ENCODE measurements at regions not wholly inside any gene's neighbourhood (a gene's known extent, or its start where the extent isn't known, plus 50 kb on each side); places are given as distances from the start of the nearest gene placed in this dataset.

DNA sequence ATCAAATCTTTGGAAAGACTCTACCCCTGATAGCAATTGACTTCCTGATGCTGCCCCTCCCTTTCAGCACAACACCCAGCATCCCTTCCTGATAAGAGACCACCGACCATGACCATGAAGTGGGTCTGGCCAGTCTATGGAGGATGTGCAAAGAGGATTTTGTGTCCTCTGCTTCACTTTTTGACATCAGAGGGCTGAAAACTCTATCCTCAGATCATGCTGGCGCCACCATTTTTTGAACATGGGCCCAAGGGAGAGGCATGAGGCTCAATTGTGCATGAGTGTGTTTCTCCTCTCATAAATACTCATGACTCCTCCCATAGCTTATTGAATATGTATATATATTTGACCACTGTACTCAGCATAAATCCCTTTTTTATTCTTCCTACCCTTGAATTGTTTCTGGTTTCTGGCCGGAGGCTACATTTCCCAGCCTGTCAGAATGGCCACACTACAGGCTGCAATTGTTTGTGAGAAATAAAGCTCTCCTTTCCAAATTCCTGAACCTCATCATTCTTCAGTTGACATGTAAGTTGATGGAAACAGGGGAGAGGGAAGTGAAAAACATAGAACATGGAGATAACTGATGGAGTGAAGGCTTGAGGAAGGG lies 314.1 kb downstream of the MYCN start:
- H3K14ac ChIP-seq (replicated peaks; ENCODE audit: low read depth, low read length): no peak overlapping the region
- TF ChIP-seq MAZ (IDR thresholded peaks at IDR 0.05; ENCODE audit: borderline replicate concordance, low read depth, low read length) (no peak), RCOR1 (IDR thresholded peaks at IDR 0.05; ENCODE audit: insufficient replicate concordance, low read length) (no peak), RAD21 (IDR thresholded peaks at IDR 0.05; ENCODE audit: low read length) (no peak), CEBPB (IDR thresholded peaks at IDR 0.05; ENCODE audit: low read depth, low read length) (no peak), CHD1 (IDR thresholded peaks at IDR 0.05; ENCODE audit: low read depth, low read length) (no peak), RFX5 (IDR thresholded peaks at IDR 0.05; ENCODE audit: low read depth, low read length) (no peak), SMC3 (IDR thresholded peaks at IDR 0.05; ENCODE audit: low read depth, low read length) (no peak)
- TF ChIP-seq, protein P1, sequence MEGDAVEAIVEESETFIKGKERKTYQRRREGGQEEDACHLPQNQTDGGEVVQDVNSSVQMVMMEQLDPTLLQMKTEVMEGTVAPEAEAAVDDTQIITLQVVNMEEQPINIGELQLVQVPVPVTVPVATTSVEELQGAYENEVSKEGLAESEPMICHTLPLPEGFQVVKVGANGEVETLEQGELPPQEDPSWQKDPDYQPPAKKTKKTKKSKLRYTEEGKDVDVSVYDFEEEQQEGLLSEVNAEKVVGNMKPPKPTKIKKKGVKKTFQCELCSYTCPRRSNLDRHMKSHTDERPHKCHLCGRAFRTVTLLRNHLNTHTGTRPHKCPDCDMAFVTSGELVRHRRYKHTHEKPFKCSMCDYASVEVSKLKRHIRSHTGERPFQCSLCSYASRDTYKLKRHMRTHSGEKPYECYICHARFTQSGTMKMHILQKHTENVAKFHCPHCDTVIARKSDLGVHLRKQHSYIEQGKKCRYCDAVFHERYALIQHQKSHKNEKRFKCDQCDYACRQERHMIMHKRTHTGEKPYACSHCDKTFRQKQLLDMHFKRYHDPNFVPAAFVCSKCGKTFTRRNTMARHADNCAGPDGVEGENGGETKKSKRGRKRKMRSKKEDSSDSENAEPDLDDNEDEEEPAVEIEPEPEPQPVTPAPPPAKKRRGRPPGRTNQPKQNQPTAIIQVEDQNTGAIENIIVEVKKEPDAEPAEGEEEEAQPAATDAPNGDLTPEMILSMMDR (conservative IDR thresholded peaks at IDR 0.05; ENCODE audit: low read depth, low read length): no peak
- no peak overlapping the region for H3K4ac ChIP-seq (ENCODE audit: low read depth, low read length)
- H4K20me1 ChIP-seq (ENCODE audit: insufficient read depth, low read length): no peaks in the 10 kb centered on the region
- CTCF ChIA-PET: no interaction called here
- no peak overlapping the region for H2AK5ac ChIP-seq (ENCODE audit: low read depth, low read length)
- no peak overlapping the region for H3K4me2 ChIP-seq (ENCODE audit: low read depth, low read length)
- in situ Hi-C loops (cut with MboI; ENCODE audit: low sequenced_read_pairs) (no loop called here), dilution Hi-C loops (cut with HindIII; ENCODE audit: low sequenced_read_pairs, unreplicated experiment) (no loop called here), intact Hi-C loops (cut with micrococcal nuclease) (no loop called here)
- H3K18ac ChIP-seq (ENCODE audit: low read depth, low read length): no peak overlapping the region
- H2BK5ac ChIP-seq (ENCODE audit: low read depth, low read length, poor library complexity, severe bottlenecking): no peak overlapping the region
- DNase-seq (no peak), ATAC-seq (ENCODE audit: low read depth) (no peak)
- peaks cover 38% of the 10 kb centered on the region for H3K9me3 ChIP-seq (ENCODE audit: control insufficient read depth, insufficient read depth, low read length)
- no peak overlapping the region for H3K56ac ChIP-seq (ENCODE audit: extremely low read depth, insufficient read depth, low read length)
- no peaks in the 10 kb centered on the region for H3K9me1 ChIP-seq (ENCODE audit: insufficient read depth, low read length)
- H2BK120ac ChIP-seq (ENCODE audit: low read depth, low read length): no peak overlapping the region
- H3K36me3 ChIP-seq (ENCODE audit: control insufficient read depth, insufficient read depth, low read length): no peaks in the 10 kb centered on the region
- no peaks in the 10 kb centered on the region for H3K4me1 ChIP-seq (ENCODE audit: control insufficient read depth, insufficient read depth, low read length)
- no peaks in the 10 kb centered on the region for H3K27me3 ChIP-seq (ENCODE audit: control insufficient read depth, insufficient read depth, low read length)
- no peak overlapping the region for H4K5ac ChIP-seq (ENCODE audit: low read depth, low read length)
- H3K4me3 ChIP-seq (ENCODE audit: insufficient read depth, low read depth, low read length): no peak overlapping the region
- no peak overlapping the region for H2BK15ac ChIP-seq (ENCODE audit: low read depth, low read length)
- POLR2A ChIA-PET (ENCODE audit: unreplicated experiment): no interaction called here
- no CpG with 5 or more reads among the region's 3 CpGs for WGBS, 2 experiments (ENCODE audit: extremely low coverage in 2 of 2, insufficient read length in 1 of 2)
- H4K8ac ChIP-seq (ENCODE audit: low read depth in 2 of 2, low read length in 2 of 2): no peak overlapping the region
- no peaks in the 10 kb centered on the region for H3K79me1 ChIP-seq (ENCODE audit: low read depth in 1 of 2, low read length in 2 of 2)
- H4K91ac ChIP-seq (ENCODE audit: insufficient read depth, low read depth, low read length): no peak overlapping the region
- no peak overlapping the region for H2AFZ ChIP-seq (replicated peaks; ENCODE audit: low read length, poor library complexity)
- no peak overlapping the region for H3K27ac ChIP-seq (ENCODE audit: insufficient read depth, low read length)
- H3K9ac ChIP-seq (ENCODE audit: low read depth, low read length): no peak overlapping the region
- H3K23ac ChIP-seq (ENCODE audit: low read depth, low read length): no peak overlapping the region
- no peak overlapping the region for H2AK9ac ChIP-seq (replicated peaks; ENCODE audit: low read depth, low read length, poor library complexity)
- H2BK20ac ChIP-seq (ENCODE audit: low read depth, low read length): no peak overlapping the region
- no TSS peak for BruUV-seq (replicated peaks)

Measured in IMR-90 (cell line).